ENCODE measurements at regions not wholly inside any gene's neighbourhood (a gene's known extent, or its start where the extent isn't known, plus 50 kb on each side); places are given as distances from the start of the nearest gene placed in this dataset.

DNA sequence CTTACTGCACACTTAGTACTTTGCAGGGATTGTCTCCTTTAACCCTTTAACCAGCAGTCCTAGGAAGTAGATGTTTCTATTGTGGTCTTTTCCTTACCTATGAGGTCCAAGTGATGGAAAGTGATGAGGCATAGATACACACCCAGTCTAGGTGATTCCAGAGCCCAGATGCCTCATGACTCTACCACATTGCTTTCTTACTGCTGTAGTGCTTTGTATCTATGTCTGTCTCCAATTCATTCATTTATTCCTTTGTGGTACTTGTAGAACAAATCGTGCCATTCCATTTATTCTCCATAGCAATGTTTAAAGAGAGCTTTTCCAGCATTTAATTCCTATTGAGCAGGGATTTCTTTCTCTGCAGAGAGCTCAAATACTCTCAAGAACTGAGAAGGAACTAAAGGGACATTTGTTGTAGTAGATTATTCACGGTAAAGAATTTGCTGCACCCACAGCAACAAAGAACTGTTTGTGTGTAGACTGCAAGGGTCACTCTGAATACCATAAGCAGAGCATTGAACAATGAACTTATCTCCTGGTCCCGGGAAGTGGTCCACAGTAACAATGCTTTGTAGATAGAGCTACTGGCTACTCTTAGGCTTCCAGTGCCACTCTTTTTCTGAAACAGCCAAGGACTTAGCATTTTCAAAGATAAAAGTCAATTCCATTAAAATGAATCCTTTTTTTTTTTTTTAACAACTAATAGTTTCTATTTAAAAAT is 337.0 kb downstream of the PTEN start:
- TF ChIP-seq, protein P1, sequence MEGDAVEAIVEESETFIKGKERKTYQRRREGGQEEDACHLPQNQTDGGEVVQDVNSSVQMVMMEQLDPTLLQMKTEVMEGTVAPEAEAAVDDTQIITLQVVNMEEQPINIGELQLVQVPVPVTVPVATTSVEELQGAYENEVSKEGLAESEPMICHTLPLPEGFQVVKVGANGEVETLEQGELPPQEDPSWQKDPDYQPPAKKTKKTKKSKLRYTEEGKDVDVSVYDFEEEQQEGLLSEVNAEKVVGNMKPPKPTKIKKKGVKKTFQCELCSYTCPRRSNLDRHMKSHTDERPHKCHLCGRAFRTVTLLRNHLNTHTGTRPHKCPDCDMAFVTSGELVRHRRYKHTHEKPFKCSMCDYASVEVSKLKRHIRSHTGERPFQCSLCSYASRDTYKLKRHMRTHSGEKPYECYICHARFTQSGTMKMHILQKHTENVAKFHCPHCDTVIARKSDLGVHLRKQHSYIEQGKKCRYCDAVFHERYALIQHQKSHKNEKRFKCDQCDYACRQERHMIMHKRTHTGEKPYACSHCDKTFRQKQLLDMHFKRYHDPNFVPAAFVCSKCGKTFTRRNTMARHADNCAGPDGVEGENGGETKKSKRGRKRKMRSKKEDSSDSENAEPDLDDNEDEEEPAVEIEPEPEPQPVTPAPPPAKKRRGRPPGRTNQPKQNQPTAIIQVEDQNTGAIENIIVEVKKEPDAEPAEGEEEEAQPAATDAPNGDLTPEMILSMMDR (optimal IDR thresholded peaks at IDR 0.05 in 1 of 3, IDR thresholded peaks at IDR 0.05 in 1 of 3, conservative IDR thresholded peaks at IDR 0.05 in 1 of 3; ENCODE audit: extremely low read depth in 1 of 3, insufficient read depth in 2 of 3, low read length in 3 of 3): no peak
- TF ChIP-seq EZH2 (IDR thresholded peaks at IDR 0.05; ENCODE audit: low read length): no peak
